GM10248 (cell line): ENCODE measurements at regions not wholly inside any gene's neighbourhood (a gene's known extent, or its start where the extent isn't known, plus 50 kb on each side); places are given as distances from the start of the nearest gene placed in this dataset.

Source experiments
- CTCF ChIA-PET: fragments of 300-600 bp; sonication (Branson Sonifier 250); formaldehyde crosslinking; extraction: SDS; loops from one replicate; lab custom pipeline; 2021; ENCODE audit warnings: antibody characterized with exemption; lab: Yijun Ruan, JAX
- POLR2A ChIA-PET: fragments of 350-650 bp; sonication (Branson Sonifier 250); formaldehyde crosslinking; extraction: SDS; loops from one replicate; lab custom pipeline; 2020; ENCODE audit warnings: antibody characterized with exemption; lab: Yijun Ruan, JAX
- DNase-seq: peaks from one replicate; pipeline ENCODE4 v3.0.0; 2012; ENCODE audit errors: extremely low spot score
- TF ChIP-seq, protein P1 (sequence below): IDR thresholded peaks from 2 replicates; pipeline ENCODE4 v1.5.1; 2012; ENCODE audit warnings: mild to moderate bottlenecking, low read depth; ENCODE audit errors: extremely low read depth, missing control alignments, control extremely low read depth

DNA sequence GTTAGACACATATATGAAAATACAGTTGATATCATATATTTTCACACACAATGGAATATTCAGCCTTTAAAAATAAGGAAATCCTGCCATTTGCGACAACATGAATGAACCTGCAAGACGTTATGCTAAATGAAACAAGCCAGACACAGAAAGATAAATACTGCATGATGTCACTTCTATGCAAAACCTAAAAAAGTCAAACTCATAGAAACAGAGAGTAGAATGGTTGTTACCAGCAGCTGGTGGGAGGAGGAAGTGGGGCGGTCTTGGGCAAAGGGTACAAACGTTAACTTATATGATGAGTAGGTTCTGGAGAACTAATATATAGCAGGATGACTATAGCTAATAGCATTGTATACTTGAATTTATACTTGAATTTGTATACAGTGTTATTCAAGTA is 213.2 kb upstream of the NR2F2 start:
- DNase-seq, result no peak
- CTCF ChIA-PET, result interaction anchor here (0.8 to 1.8 kb wide), 3 partner anchors 8 to 10 kb away, joined by 3 to 5 read pairs (median 4); no protein-coding TSS in a partner anchor
- POLR2A ChIA-PET, result no interaction called here
- TF ChIP-seq, protein P1, sequence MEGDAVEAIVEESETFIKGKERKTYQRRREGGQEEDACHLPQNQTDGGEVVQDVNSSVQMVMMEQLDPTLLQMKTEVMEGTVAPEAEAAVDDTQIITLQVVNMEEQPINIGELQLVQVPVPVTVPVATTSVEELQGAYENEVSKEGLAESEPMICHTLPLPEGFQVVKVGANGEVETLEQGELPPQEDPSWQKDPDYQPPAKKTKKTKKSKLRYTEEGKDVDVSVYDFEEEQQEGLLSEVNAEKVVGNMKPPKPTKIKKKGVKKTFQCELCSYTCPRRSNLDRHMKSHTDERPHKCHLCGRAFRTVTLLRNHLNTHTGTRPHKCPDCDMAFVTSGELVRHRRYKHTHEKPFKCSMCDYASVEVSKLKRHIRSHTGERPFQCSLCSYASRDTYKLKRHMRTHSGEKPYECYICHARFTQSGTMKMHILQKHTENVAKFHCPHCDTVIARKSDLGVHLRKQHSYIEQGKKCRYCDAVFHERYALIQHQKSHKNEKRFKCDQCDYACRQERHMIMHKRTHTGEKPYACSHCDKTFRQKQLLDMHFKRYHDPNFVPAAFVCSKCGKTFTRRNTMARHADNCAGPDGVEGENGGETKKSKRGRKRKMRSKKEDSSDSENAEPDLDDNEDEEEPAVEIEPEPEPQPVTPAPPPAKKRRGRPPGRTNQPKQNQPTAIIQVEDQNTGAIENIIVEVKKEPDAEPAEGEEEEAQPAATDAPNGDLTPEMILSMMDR, result no peak

DNA sequence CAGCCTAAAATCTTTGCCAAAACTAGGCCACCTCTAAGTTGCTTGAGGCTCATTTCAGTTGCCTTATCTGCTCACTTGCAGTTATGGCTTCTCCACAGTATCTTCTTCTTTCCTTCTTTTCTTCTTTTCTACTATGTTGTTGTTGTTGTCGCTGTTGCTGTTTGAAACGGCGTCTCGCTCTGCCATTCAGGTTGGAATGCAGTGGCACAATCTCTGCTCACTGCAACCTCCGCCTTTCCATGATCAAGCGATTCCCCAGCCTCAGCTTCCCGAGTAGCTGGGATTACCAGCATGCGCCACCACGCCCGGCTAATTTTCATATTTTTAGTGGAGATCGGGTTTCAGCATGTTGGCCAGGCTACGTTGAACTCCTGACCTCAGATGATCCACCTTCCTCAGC is 210.8 kb upstream of the NR2F2 start:
- CTCF ChIA-PET, result interaction anchor here (0.8 to 1.7 kb wide), 2 partner anchors 10 to 33 kb away, joined by 3 read pairs; no protein-coding TSS in a partner anchor

DNA sequence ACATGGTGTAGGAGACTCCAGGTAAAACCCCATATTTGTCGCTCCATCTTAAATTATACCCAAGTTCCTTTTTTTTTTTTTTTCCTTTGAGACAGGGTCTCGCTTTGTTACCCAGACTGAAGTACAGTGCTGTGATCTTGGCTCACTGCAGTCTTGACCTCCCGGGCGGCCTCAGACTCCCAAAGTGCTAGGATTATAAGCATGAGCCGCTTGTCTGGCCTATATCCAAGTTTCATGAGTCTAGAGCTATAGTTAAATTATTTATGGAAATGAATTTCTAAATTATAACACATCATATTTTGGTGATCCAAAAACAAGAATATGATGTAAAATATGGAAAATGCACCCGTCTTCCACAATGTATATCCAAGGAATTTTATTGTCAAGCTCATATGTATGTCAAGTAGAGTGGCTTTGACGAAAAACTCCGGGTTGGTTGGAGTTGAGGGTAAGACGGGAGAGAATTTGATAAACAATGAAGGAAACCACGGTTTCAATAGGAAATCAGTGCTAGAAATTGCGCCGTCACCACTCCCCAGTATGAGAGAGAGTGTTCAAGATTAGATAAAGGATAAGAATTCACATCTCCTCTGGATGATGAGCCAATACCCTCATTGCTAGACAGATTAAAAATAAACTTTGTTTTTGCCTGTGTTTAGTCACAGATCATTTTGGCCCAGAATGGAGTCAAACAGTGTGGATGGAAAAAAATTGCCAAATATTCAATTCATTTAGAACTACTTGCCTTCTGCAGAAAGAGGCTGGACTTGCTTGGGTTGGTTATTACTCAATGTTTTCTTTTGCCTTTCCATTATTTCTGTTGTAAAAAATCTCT is 209.2 kb upstream of the NR2F2 start:
- ChIA-PET POLR2A (no interaction called here), CTCF (no interaction called here)
- DNase-seq, result no peak
- TF ChIP-seq, protein P1, result no peak

More for the DNA sequence above, 210.8 kb upstream of the NR2F2 start:
- DNase-seq, result no peak
- POLR2A ChIA-PET, result no interaction called here
- TF ChIP-seq, protein P1, result no peak

GRCh38 chr15:96122077-96123027 is 208.1 kb upstream of the NR2F2 start:
- ChIA-PET CTCF (interaction anchor here (0.7 kb wide), 1 partner anchor 14 kb away, joined by 3 read pairs; no protein-coding TSS in a partner anchor), POLR2A (no interaction called here)
- TF ChIP-seq, protein P1, result no peak
- DNase-seq, result no peak

DNA sequence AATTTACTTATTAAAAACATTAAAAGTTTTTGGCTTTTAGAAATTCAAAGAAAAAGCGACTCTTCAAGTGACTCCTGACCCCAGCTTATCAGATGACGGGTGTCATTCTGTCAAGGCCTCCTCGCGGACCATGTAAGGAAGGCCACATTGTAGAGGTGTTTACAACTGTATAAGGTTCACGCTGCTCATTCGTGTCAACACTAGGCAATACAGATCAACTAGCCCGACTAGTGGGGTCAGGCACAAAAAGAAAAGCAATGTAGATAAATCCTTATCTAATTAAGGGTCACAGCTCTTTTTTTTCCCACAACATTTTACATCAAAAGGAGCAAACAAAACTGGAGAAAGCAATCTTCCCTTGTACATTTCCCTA is 207.5 kb upstream of the NR2F2 start:
- TF ChIP-seq, protein P1, result no peak
- ChIA-PET POLR2A (no interaction called here), CTCF (interaction anchor here (0.7 to 1.3 kb wide), 2 partner anchors 14 to 27 kb away, joined by 3 read pairs; no protein-coding TSS in a partner anchor)
- DNase-seq, result no peak

GRCh38 chr15:96123630-96124187 is 206.8 kb upstream of the NR2F2 start:
- POLR2A ChIA-PET, result no interaction called here
- TF ChIP-seq, protein P1, result no peak
- CTCF ChIA-PET, result interaction anchor here (0.6 to 1.3 kb wide), 2 partner anchors 15 to 27 kb away, joined by 3 read pairs; no protein-coding TSS in a partner anchor
- no peak for DNase-seq
